ENCODE measurements at regions not wholly inside any gene's neighbourhood (a gene's known extent, or its start where the extent isn't known, plus 50 kb on each side); places are given as distances from the start of the nearest gene placed in this dataset.

GRCh38 chr7:9978106-9979064, 995.3 kb upstream of the PHF14 start:
- H3K27me3 ChIP-seq (ENCODE audit: control insufficient read depth, extremely low read depth, insufficient read depth, low read length), result no peaks in the 10 kb centered on the region
- TF ChIP-seq CTCF (optimal IDR thresholded peaks at IDR 0.05 in 1 of 3, IDR thresholded peaks at IDR 0.05 in 1 of 3, conservative IDR thresholded peaks at IDR 0.05 in 1 of 3; ENCODE audit: extremely low read depth in 1 of 3, insufficient read depth in 2 of 3, low read length in 3 of 3) (no peak), EZH2 (IDR thresholded peaks at IDR 0.05; ENCODE audit: low read length) (no peak)
- no peak for DNase-seq (ENCODE audit: low read depth, low spot score)
- no peak overlapping the region for H3K27ac ChIP-seq (ENCODE audit: control insufficient read depth, insufficient read depth, low read length)
- no peaks in the 10 kb centered on the region for H3K4me1 ChIP-seq (ENCODE audit: control insufficient read depth, extremely low read depth, insufficient read depth, low read length)
- no peaks in the 10 kb centered on the region for H3K9me3 ChIP-seq (ENCODE audit: control insufficient read depth, low read depth, low read length)
- H3K9me1 ChIP-seq (ENCODE audit: control insufficient read depth, extremely low read depth, insufficient read depth, low read length), result no peaks in the 10 kb centered on the region
- no peak for FAIRE-seq
- no peaks in the 10 kb centered on the region for H3K79me2 ChIP-seq (ENCODE audit: control insufficient read depth, insufficient read depth, low read length)
- no peak overlapping the region for H3K4me2 ChIP-seq (ENCODE audit: control insufficient read depth, extremely low read depth, insufficient read depth, low read depth, low read length)
- no peaks in the 10 kb centered on the region for H3K36me3 ChIP-seq (ENCODE audit: control insufficient read depth in 2 of 2, extremely low read depth in 1 of 2, insufficient read depth in 2 of 2, low read length in 2 of 2)
- no peak overlapping the region for H2AFZ ChIP-seq (ENCODE audit: control insufficient read depth, low read length)
- H3K4me3 ChIP-seq (ENCODE audit: control insufficient read depth in 2 of 3, extremely low read depth in 1 of 3, insufficient read depth in 2 of 3, low read depth in 1 of 3, low read length in 3 of 3), result no peak overlapping the region
- dilution Hi-C loops (cut with MboI; ENCODE audit: extremely low pct_ligation_motif_present, low sequenced_read_pairs), result no loop called here
- H4K20me1 ChIP-seq (ENCODE audit: control insufficient read depth, extremely low read depth, insufficient read depth, low read length), result no peaks in the 10 kb centered on the region
- no peak overlapping the region for H3K9ac ChIP-seq (ENCODE audit: control insufficient read depth, extremely low read depth, insufficient read depth, low read length)

- DNase-seq (ENCODE audit: low read depth, low spot score), result no peak
- FAIRE-seq, result no peak
- H3K9me3 ChIP-seq (ENCODE audit: control insufficient read depth, low read depth, low read length), result no peaks in the 10 kb centered on the region
- no peak overlapping the region for H3K27ac ChIP-seq (ENCODE audit: control insufficient read depth, insufficient read depth, low read length)
- no peaks in the 10 kb centered on the region for H3K4me1 ChIP-seq (ENCODE audit: control insufficient read depth, extremely low read depth, insufficient read depth, low read length)
- dilution Hi-C loops (cut with MboI; ENCODE audit: extremely low pct_ligation_motif_present, low sequenced_read_pairs), result no loop called here
- H3K9me1 ChIP-seq (ENCODE audit: control insufficient read depth, extremely low read depth, insufficient read depth, low read length), result no peaks in the 10 kb centered on the region
- no peak overlapping the region for H3K4me2 ChIP-seq (ENCODE audit: control insufficient read depth, extremely low read depth, insufficient read depth, low read depth, low read length)
- no peaks in the 10 kb centered on the region for H3K79me2 ChIP-seq (ENCODE audit: control insufficient read depth, insufficient read depth, low read length)
- H3K36me3 ChIP-seq (ENCODE audit: control insufficient read depth in 2 of 2, extremely low read depth in 1 of 2, insufficient read depth in 2 of 2, low read length in 2 of 2), result no peaks in the 10 kb centered on the region
- H3K9ac ChIP-seq (ENCODE audit: control insufficient read depth, extremely low read depth, insufficient read depth, low read length), result no peak overlapping the region
- TF ChIP-seq CTCF (optimal IDR thresholded peaks at IDR 0.05 in 1 of 3, IDR thresholded peaks at IDR 0.05 in 1 of 3, conservative IDR thresholded peaks at IDR 0.05 in 1 of 3; ENCODE audit: extremely low read depth in 1 of 3, insufficient read depth in 2 of 3, low read length in 3 of 3), result no peak
- no peak for TF ChIP-seq EZH2 (IDR thresholded peaks at IDR 0.05; ENCODE audit: low read length)
- no peak overlapping the region for H2AFZ ChIP-seq (ENCODE audit: control insufficient read depth, low read length)
- H3K4me3 ChIP-seq (ENCODE audit: control insufficient read depth in 2 of 3, extremely low read depth in 1 of 3, insufficient read depth in 2 of 3, low read depth in 1 of 3, low read length in 3 of 3), result no peak overlapping the region
- no peaks in the 10 kb centered on the region for H3K27me3 ChIP-seq (ENCODE audit: control insufficient read depth, extremely low read depth, insufficient read depth, low read length)
- no peaks in the 10 kb centered on the region for H4K20me1 ChIP-seq (ENCODE audit: control insufficient read depth, extremely low read depth, insufficient read depth, low read length)
Measured at GRCh38 chr7:9981742-9982349, 991.8 kb upstream of the PHF14 start.

Measured in keratinocyte (primary cell).